Endodermal cell (in vitro differentiated cells): ENCODE measurements at regions not wholly inside any gene's neighbourhood (a gene's known extent, or its start where the extent isn't known, plus 50 kb on each side); places are given as distances from the start of the nearest gene placed in this dataset.
"Not testable (repeated sequence)": the region's sequence is repeated elsewhere in the genome, so short reads cannot be mapped to it uniquely, and the experiment has no call there.

Source experiments
- DNase-seq: peaks from one replicate; pipeline ENCODE4 v3.0.0-alpha.2; 2017
- H3K27ac ChIP-seq: 2 replicates; pipeline ENCODE4 v1.5.1; 2013; ENCODE audit warnings: mild to moderate bottlenecking, low read depth, low read length, moderate library complexity
- H3K27me3 ChIP-seq: 2 replicates; pipeline ENCODE4 v1.6.1; 2013; ENCODE audit warnings: mild to moderate bottlenecking, low read length, moderate library complexity; ENCODE audit not compliant: insufficient read depth, control insufficient read depth, poor library complexity, severe bottlenecking
- H3K36me3 ChIP-seq: 2 replicates; pipeline ENCODE4 v1.7.0; 2013; ENCODE audit warnings: mild to moderate bottlenecking, low read length, moderate library complexity; ENCODE audit not compliant: control insufficient read depth, insufficient read depth
- H3K4me1 ChIP-seq: one replicate; pipeline ENCODE4 v1.7.0; 2013; ENCODE audit warnings: low read length; ENCODE audit not compliant: control insufficient read depth, insufficient read depth
- H3K4me3 ChIP-seq: 2 replicates; pipeline ENCODE4 v1.5.1; 2013; ENCODE audit warnings: mild to moderate bottlenecking, low read length, moderate library complexity
- H3K9ac ChIP-seq: 2 replicates; pipeline ENCODE4 v1.6.1; 2013; ENCODE audit warnings: mild to moderate bottlenecking, low read length, moderate library complexity; ENCODE audit not compliant: poor library complexity, severe bottlenecking; ENCODE audit errors: extremely low read depth
- H3K9me3 ChIP-seq: 2 replicates; pipeline ENCODE4 v1.6.1; 2013; ENCODE audit warnings: mild to moderate bottlenecking, low read length, moderate library complexity; ENCODE audit not compliant: control insufficient read depth
- H3K27ac Mint-ChIP-seq: 2 replicates; pipeline ENCODE4 v1.8.0; 2020; ENCODE audit warnings: mixed read lengths
- H3K27me3 Mint-ChIP-seq: 2 replicates; pipeline ENCODE4 v1.8.0; 2021; ENCODE audit warnings: mild to moderate bottlenecking, mixed read lengths; ENCODE audit not compliant: insufficient read depth
- H3K36me3 Mint-ChIP-seq: 2 replicates; pipeline ENCODE4 v1.8.0; 2020; ENCODE audit warnings: low read depth, mixed read lengths
- H3K4me1 Mint-ChIP-seq: 2 replicates; pipeline ENCODE4 v1.8.0; 2020; ENCODE audit warnings: mixed read lengths
- H3K4me3 Mint-ChIP-seq: 2 replicates; pipeline ENCODE4 v1.8.0; 2020; ENCODE audit warnings: mild to moderate bottlenecking, moderate library complexity, mixed read lengths
- H3K9me3 Mint-ChIP-seq: 2 replicates; pipeline ENCODE4 v1.8.0; 2020; ENCODE audit warnings: mild to moderate bottlenecking, mixed read lengths
- CTCF ChIP-seq: fragments of 200-600 bp; sonication (generic); conservative IDR thresholded peaks from 2 replicates; pipeline ENCODE4 v1.5.0; 2021; ENCODE audit warnings: antibody characterized with exemption, mild to moderate bottlenecking
- WGBS, 2 experiments: methylation state at CpG; one replicate each; pipeline versions ENCODE4 v1.1.5 to v1.1.7; 2013; ENCODE audit warnings: missing lambda C conversion rate in 2 of 2, mixed read lengths in 1 of 2; ENCODE audit not compliant: insufficient coverage in 1 of 2, insufficient read length in 1 of 2; 5-methylcytosine and 5-hydroxymethylcytosine counted together

GRCh38 chrX:19912-20571 is 261.1 kb upstream of the PLCXD1 start:
- no peaks in the 10 kb centered on the region for H3K9me3 ChIP-seq
- Mint-ChIP-seq H3K4me3 (peak overlapping the region; percentile 65), H3K27me3 (peaks cover 9% of the 10 kb centered on the region), H3K4me1 (peaks cover 1% of the 10 kb centered on the region), H3K9me3 (no peaks in the 10 kb centered on the region), H3K27ac (peak overlapping the region; percentile 84), H3K36me3 (no peaks in the 10 kb centered on the region)
- H3K4me3 ChIP-seq: peak overlapping the region; percentile 67
- WGBS, 2 experiments: 49 to 67% methylated on average over 38 to 56 of the region's 56 CpGs
- H3K27me3 ChIP-seq: no peaks in the 10 kb centered on the region
- H3K27ac ChIP-seq: no peak overlapping the region
- no peaks in the 10 kb centered on the region for H3K4me1 ChIP-seq
- DNase-seq: peak; percentile 51
- TF ChIP-seq CTCF: peak; percentile 34
- no peaks in the 10 kb centered on the region for H3K36me3 ChIP-seq
- H3K9ac ChIP-seq: no peak overlapping the region

- not testable (repeated sequence) for H3K36me3 ChIP-seq, H3K36me3 Mint-ChIP-seq, H3K4me3 ChIP-seq, H3K9ac ChIP-seq, DNase-seq, H3K27me3 Mint-ChIP-seq, H3K27ac ChIP-seq, H3K4me1 Mint-ChIP-seq, H3K9me3 Mint-ChIP-seq, H3K9me3 ChIP-seq, H3K4me1 ChIP-seq, H3K27ac Mint-ChIP-seq, H3K27me3 ChIP-seq, H3K4me3 Mint-ChIP-seq
- WGBS, 2 experiments: no CpG with 5 or more reads among the region's 6 CpGs
These were observed 257.0 kb upstream of the PLCXD1 start for GRCh38 chrX:24139-24538.
